Nephron (organoid): ENCODE measurements at regions not wholly inside any gene's neighbourhood (a gene's known extent, or its start where the extent isn't known, plus 50 kb on each side); places are given as distances from the start of the nearest gene placed in this dataset.

ENCODE experiments used
- H3K27ac Mint-ChIP-seq, 3 experiments: 2 replicates each; pipeline ENCODE4 v1.8.0; 2020; ENCODE audit warnings: mixed read lengths in 3 of 3, mild to moderate bottlenecking in 2 of 3, moderate library complexity in 1 of 3
- H3K27me3 Mint-ChIP-seq: 2 replicates; pipeline ENCODE4 v1.8.0; 2021; ENCODE audit warnings: low read depth, mild to moderate bottlenecking, moderate library complexity, mixed read lengths
- H3K36me3 Mint-ChIP-seq: 2 replicates; pipeline ENCODE4 v1.8.0; 2020; ENCODE audit warnings: low read depth, mixed read lengths
- H3K4me1 Mint-ChIP-seq: 2 replicates; pipeline ENCODE4 v1.8.0; 2020; ENCODE audit warnings: mixed read lengths
- H3K4me3 Mint-ChIP-seq, 3 experiments: 2 replicates each; pipeline ENCODE4 v1.8.0; 2020; ENCODE audit warnings: mild to moderate bottlenecking in 3 of 3, mixed read lengths in 3 of 3, moderate library complexity in 2 of 3
- H3K9me3 Mint-ChIP-seq: 2 replicates; pipeline ENCODE4 v1.8.0; 2020; ENCODE audit warnings: mixed read lengths
- TF ChIP-seq, protein P1 (sequence below), 3 experiments: fragments of 200-600 bp; sonication (generic); IDR thresholded peaks; one replicate each; pipeline ENCODE4 v1.5.0; 2021; ENCODE audit warnings: antibody characterized with exemption in 3 of 3; ENCODE audit not compliant: unreplicated experiment in 3 of 3

DNA sequence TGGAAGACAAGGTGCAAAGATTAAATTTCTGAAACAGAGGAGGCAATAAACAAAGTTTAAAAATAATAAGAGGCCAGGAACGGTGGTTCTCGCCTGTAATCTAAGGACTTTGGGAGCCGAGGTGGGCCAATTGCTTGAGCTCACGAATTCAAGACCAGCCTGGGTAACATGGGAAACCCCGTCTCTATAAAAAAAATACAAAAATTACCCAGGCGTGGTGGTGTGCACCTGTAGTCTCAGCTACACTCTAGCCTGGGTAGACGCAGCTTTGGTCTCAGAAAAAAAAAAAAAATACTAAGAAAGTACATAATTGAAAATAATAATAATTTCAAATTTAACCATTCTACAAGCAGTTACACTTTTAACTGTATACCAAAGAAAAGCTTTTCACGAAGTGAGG, 744.6 kb upstream of the POU3F3 start:
- Mint-ChIP-seq H3K36me3 (no peaks in the 10 kb centered on the region), H3K4me1 (no peaks in the 10 kb centered on the region), H3K27me3 (no peaks in the 10 kb centered on the region), H3K27ac (no peak overlapping the region), H3K4me3 (no peak overlapping the region), H3K9me3 (no peaks in the 10 kb centered on the region)
- TF ChIP-seq, protein P1, sequence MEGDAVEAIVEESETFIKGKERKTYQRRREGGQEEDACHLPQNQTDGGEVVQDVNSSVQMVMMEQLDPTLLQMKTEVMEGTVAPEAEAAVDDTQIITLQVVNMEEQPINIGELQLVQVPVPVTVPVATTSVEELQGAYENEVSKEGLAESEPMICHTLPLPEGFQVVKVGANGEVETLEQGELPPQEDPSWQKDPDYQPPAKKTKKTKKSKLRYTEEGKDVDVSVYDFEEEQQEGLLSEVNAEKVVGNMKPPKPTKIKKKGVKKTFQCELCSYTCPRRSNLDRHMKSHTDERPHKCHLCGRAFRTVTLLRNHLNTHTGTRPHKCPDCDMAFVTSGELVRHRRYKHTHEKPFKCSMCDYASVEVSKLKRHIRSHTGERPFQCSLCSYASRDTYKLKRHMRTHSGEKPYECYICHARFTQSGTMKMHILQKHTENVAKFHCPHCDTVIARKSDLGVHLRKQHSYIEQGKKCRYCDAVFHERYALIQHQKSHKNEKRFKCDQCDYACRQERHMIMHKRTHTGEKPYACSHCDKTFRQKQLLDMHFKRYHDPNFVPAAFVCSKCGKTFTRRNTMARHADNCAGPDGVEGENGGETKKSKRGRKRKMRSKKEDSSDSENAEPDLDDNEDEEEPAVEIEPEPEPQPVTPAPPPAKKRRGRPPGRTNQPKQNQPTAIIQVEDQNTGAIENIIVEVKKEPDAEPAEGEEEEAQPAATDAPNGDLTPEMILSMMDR (IDR thresholded peaks at IDR 0.05; ENCODE audit: unreplicated experiment in 3 of 3): no peak

DNA sequence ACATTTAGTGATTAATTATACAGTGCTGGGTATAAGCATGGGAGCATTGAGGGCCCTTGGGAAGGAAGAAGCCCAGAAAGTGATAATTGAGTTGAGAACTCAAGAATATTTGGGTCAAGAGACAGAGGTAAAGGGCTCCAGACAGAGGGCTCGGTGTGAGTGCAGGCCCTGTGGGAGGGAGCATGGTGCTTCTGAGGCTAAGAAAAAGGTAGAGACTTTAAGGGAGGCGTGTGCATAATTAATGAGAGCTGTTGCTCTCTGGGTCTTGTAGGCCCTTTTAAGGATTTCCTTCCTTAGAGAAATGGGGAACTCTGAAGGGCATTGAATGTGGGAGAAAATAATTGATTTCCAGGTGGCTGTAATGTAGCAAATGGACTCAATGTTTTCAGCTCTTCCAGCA, 735.0 kb upstream of the POU3F3 start:
- no peaks in the 10 kb centered on the region for H3K4me1 Mint-ChIP-seq
- no peaks in the 10 kb centered on the region for H3K36me3 Mint-ChIP-seq
- no peaks in the 10 kb centered on the region for H3K9me3 Mint-ChIP-seq
- no peak overlapping the region for H3K4me3 Mint-ChIP-seq
- TF ChIP-seq, protein P1 (IDR thresholded peaks at IDR 0.05; ENCODE audit: unreplicated experiment in 3 of 3): no peak
- no peaks in the 10 kb centered on the region for H3K27me3 Mint-ChIP-seq
- H3K27ac Mint-ChIP-seq: no peak overlapping the region

DNA sequence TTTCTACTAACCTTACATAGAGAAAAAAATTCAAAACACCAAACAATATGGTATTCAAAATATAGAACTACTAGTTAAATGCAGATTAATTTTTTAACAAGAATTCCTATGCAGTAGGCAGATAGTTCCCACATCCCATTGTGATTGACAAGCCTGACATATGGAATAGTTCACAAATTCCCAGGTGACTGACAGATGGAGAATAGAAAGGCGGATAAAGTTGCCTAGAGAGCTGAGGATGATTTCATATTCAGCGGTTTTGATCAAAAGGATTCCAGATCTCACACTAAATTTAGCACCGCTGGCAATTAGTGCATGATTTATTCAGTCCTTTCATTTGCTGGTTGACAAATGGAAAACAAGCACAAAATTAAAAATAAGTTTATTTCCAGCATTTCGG, 733.7 kb upstream of the POU3F3 start:
- Mint-ChIP-seq H3K4me3 (no peak overlapping the region), H3K9me3 (no peaks in the 10 kb centered on the region), H3K27ac (no peak overlapping the region), H3K4me1 (no peaks in the 10 kb centered on the region), H3K27me3 (peaks cover 3% of the 10 kb centered on the region), H3K36me3 (no peaks in the 10 kb centered on the region)
- TF ChIP-seq, protein P1 (IDR thresholded peaks at IDR 0.05; ENCODE audit: unreplicated experiment in 3 of 3): no peak

DNA sequence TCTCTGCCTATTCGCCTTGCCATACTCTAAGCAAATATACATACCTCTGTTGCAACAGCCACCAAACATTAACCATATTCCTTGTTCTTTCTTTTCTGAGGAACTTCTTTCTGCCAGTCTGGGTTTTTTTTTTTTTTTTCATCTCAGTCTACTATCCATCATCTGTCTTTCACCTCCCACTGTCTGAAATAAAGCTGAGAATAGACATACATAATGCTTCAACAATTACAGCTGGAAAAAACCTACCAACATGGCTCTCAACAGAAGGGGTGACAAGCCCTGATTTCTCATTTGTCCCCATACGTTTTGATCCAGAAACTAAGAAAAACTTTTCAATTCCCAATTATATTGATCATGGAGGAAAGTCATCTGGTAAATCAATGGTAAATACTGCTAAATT, 728.8 kb upstream of the POU3F3 start:
- Mint-ChIP-seq H3K27me3 (peaks cover 9% of the 10 kb centered on the region), H3K27ac (no peak overlapping the region), H3K4me1 (no peaks in the 10 kb centered on the region), H3K4me3 (no peak overlapping the region), H3K9me3 (no peaks in the 10 kb centered on the region), H3K36me3 (no peaks in the 10 kb centered on the region)
- TF ChIP-seq, protein P1 (IDR thresholded peaks at IDR 0.05; ENCODE audit: unreplicated experiment in 3 of 3): no peak

DNA sequence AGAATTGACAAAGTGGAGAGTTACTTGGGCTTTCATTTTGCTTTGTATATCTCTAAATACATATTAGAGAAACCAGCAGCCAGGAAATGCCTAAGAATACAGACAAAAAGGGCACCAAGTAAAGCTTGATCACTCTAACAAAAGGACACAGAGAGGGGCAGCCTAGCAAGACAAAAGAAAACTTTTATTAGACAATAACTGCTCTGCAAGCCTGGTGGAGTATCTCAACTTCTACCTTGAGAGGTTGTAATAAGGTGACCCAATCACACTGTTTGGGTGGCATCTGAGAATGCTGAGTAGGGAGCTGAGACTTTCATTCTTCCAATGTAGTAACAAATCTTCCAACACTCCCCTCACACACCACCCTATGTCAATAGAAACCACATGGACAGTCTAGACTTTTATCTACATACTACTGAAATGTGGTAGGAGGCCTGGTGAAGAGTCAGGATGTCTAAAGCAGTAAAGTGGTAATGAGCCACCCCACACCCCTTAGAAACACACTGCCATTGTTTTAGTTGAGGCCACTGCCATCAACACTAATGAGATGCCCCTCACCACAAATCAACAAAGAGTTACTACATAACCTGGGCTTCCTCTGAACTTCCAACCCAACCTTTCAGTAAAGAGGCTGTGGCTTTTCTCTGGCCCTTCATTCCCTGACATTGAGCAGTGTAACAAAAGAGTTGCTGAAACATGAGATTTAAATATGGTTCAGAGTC, 726.7 kb upstream of the POU3F3 start:
- Mint-ChIP-seq H3K36me3 (no peaks in the 10 kb centered on the region), H3K9me3 (no peaks in the 10 kb centered on the region), H3K27ac (no peak overlapping the region), H3K27me3 (peaks cover 9% of the 10 kb centered on the region), H3K4me3 (no peak overlapping the region), H3K4me1 (no peaks in the 10 kb centered on the region)
- TF ChIP-seq, protein P1 (IDR thresholded peaks at IDR 0.05; ENCODE audit: unreplicated experiment in 3 of 3): no peak

DNA sequence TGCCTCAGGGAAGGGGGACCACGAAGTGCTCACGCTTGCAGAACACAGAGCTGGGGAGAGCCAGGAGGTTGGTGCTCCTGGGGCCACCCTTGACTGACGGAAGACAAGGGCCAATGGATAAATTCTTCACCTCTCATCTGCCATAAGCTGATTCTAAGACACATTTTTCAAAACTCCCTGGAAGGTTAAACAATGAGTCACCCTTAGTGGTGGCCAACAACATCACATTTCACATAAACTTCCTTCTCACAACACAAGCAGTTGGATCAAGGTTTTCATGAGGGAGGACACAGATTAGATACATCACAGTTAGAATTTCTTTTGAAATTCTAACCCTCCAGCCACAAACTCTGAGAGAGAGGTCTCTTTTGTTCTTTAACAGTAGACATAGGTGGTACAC, 713.6 kb upstream of the POU3F3 start:
- Mint-ChIP-seq H3K27me3 (no peaks in the 10 kb centered on the region), H3K36me3 (no peaks in the 10 kb centered on the region), H3K27ac (no peak overlapping the region), H3K4me1 (no peaks in the 10 kb centered on the region), H3K9me3 (no peaks in the 10 kb centered on the region), H3K4me3 (no peak overlapping the region)
- TF ChIP-seq, protein P1 (IDR thresholded peaks at IDR 0.05; ENCODE audit: unreplicated experiment in 3 of 3): no peak
